ENCODE measurements at regions not wholly inside any gene's neighbourhood (a gene's known extent, or its start where the extent isn't known, plus 50 kb on each side); places are given as distances from the start of the nearest gene placed in this dataset.

DNA sequence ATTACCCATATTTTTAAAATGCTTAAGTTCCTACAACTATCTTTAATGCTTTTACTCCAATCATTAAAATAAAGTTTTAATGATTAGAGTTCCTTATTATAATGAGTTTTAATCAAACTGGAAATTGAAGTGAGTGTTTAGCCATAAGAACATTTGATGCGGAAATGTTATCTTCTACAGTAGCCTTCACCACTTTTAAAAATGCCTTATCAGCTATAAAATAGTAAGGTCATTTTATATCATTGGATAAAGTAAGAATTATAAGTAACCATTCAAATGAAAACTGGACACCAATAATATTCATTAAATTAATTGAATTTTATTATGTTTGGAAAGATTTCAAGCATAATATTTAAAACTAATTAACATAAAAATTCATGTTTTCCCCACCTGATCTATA is 825.0 kb upstream of the ROBO1 start:
- TF ChIP-seq POLR2A (IDR thresholded peaks at IDR 0.05), result no peak
- TF ChIP-seq, protein P1, sequence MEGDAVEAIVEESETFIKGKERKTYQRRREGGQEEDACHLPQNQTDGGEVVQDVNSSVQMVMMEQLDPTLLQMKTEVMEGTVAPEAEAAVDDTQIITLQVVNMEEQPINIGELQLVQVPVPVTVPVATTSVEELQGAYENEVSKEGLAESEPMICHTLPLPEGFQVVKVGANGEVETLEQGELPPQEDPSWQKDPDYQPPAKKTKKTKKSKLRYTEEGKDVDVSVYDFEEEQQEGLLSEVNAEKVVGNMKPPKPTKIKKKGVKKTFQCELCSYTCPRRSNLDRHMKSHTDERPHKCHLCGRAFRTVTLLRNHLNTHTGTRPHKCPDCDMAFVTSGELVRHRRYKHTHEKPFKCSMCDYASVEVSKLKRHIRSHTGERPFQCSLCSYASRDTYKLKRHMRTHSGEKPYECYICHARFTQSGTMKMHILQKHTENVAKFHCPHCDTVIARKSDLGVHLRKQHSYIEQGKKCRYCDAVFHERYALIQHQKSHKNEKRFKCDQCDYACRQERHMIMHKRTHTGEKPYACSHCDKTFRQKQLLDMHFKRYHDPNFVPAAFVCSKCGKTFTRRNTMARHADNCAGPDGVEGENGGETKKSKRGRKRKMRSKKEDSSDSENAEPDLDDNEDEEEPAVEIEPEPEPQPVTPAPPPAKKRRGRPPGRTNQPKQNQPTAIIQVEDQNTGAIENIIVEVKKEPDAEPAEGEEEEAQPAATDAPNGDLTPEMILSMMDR (IDR thresholded peaks at IDR 0.05), result no peak

All from suprapubic skin (tissue), 3 donors.